PFSK-1 (cell line): ENCODE measurements at regions not wholly inside any gene's neighbourhood (a gene's known extent, or its start where the extent isn't known, plus 50 kb on each side); places are given as distances from the start of the nearest gene placed in this dataset.

ENCODE experiments used
- FOXP2 ChIP-seq: optimal IDR thresholded peaks from 2 replicates; pipeline ENCODE3; 2011; ENCODE audit warnings: borderline replicate concordance, control low read depth, inconsistent platforms; ENCODE audit not compliant: insufficient read depth; ENCODE audit errors: extremely low read length, extremely low read depth
- POLR2AphosphoS5 ChIP-seq: IDR thresholded peaks from 2 replicates; pipeline ENCODE4 v1.6.1; 2012; ENCODE audit warnings: low read depth, mild to moderate bottlenecking, control low read depth, low read length, moderate library complexity
- REST ChIP-seq, 2 experiments: IDR thresholded peaks; 2 replicates each; pipeline versions ENCODE4 v1.6.1 to v1.8.0; 2011 to 2012; ENCODE audit warnings: low read depth in 2 of 2, low read length in 2 of 2, control low read depth in 1 of 2, inconsistent platforms in 1 of 2, mild to moderate bottlenecking in 1 of 2, moderate library complexity in 1 of 2; ENCODE audit not compliant: insufficient read depth in 1 of 2
- SIN3A ChIP-seq: IDR thresholded peaks from 2 replicates; pipeline ENCODE4 v1.6.1; 2012; ENCODE audit warnings: mild to moderate bottlenecking, low read length, moderate library complexity, borderline replicate concordance; ENCODE audit not compliant: insufficient read depth
- TAF1 ChIP-seq: IDR thresholded peaks from 2 replicates; pipeline ENCODE4 v1.6.1; 2012; ENCODE audit warnings: low read length, control low read depth, borderline replicate concordance; ENCODE audit not compliant: insufficient read depth

- TF ChIP-seq SIN3A (no peak), TAF1 (no peak), REST (IDR thresholded peaks at IDR 0.05; ENCODE audit: insufficient read depth in 1 of 2, low read depth in 2 of 2, low read length in 2 of 2) (no peak), FOXP2 (no peak), POLR2AphosphoS5 (no peak)
Observed at GRCh38 chr3:88209356-88209755, 59.6 kb downstream of the C3orf38 start.

- TF ChIP-seq SIN3A (no peak), FOXP2 (no peak), POLR2AphosphoS5 (no peak), TAF1 (no peak)
Observed at GRCh38 chr3:88211096-88211890, 61.5 kb downstream of the C3orf38 start.

- TF ChIP-seq FOXP2 (no peak), POLR2AphosphoS5 (no peak), SIN3A (no peak), TAF1 (no peak), REST (IDR thresholded peaks at IDR 0.05; ENCODE audit: insufficient read depth in 1 of 2, low read depth in 2 of 2, low read length in 2 of 2) (no peak)
Observed at GRCh38 chr3:88219138-88219792, 69.5 kb downstream of the C3orf38 start.

GRCh38 chr3:88220126-88220525 lies 70.4 kb downstream of the C3orf38 start:
- TF ChIP-seq FOXP2 (no peak), REST (IDR thresholded peaks at IDR 0.05; ENCODE audit: insufficient read depth in 1 of 2, low read depth in 2 of 2, low read length in 2 of 2) (no peak), TAF1 (no peak), POLR2AphosphoS5 (no peak), SIN3A (no peak)

GRCh38 chr3:88221726-88222125 lies 72.0 kb downstream of the C3orf38 start:
- TF ChIP-seq POLR2AphosphoS5 (no peak), FOXP2 (no peak), TAF1 (no peak), REST (IDR thresholded peaks at IDR 0.05; ENCODE audit: insufficient read depth in 1 of 2, low read depth in 2 of 2, low read length in 2 of 2) (no peak), SIN3A (no peak)
